ENCODE measurements at regions not wholly inside any gene's neighbourhood (a gene's known extent, or its start where the extent isn't known, plus 50 kb on each side); places are given as distances from the start of the nearest gene placed in this dataset.

DNA sequence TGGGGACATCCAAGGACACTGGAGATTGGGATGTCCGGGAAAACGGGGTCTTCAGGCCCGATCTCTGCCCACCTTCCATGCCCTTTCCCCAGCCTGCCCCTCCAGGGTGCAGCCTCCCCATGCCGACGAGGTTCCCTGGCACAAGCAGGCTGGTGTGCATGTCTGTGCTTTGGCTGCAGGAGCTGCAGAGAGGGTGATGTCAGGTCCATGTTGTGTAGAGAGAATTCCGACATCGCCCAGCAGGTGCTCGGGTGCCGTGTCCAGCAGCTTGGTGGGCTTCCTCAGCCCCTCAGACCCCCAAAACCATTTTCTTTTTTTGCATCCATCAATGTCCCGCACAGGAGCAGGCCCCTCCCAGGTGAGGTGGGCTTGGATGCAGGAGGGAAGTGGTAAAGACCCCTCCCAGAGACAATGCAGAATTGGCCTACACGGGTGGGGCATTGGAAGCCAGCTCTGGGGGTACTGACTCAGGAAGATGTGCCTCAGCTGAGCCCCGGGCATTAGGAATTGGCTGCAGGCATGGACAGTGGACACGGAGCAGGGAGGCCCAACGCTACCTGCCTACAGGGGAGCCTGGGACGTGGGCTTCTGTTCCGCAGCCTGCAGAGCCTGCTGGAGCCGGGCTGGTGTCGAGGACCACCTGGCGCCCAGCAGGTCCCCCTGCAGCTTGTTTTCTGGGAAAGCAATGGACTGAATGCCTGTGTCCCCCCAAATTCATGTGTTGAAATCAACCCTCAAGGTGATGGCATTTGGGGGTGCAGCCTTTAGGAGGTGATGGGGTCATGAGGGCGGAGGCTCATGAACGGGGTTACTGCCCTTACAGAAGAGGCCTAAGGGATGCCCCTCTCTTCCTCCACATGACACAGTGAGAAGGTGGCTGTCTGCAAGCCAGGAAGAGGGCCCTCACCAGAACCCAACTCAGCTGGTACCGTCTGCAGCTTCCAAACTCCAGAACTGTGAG, 97.5 kb downstream of the METRNL start:
- TF ChIP-seq, protein P1, sequence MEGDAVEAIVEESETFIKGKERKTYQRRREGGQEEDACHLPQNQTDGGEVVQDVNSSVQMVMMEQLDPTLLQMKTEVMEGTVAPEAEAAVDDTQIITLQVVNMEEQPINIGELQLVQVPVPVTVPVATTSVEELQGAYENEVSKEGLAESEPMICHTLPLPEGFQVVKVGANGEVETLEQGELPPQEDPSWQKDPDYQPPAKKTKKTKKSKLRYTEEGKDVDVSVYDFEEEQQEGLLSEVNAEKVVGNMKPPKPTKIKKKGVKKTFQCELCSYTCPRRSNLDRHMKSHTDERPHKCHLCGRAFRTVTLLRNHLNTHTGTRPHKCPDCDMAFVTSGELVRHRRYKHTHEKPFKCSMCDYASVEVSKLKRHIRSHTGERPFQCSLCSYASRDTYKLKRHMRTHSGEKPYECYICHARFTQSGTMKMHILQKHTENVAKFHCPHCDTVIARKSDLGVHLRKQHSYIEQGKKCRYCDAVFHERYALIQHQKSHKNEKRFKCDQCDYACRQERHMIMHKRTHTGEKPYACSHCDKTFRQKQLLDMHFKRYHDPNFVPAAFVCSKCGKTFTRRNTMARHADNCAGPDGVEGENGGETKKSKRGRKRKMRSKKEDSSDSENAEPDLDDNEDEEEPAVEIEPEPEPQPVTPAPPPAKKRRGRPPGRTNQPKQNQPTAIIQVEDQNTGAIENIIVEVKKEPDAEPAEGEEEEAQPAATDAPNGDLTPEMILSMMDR (IDR thresholded peaks at IDR 0.05; ENCODE audit: low read length, missing control alignments), result no peak
- no peak overlapping the region for H3K4me3 ChIP-seq (replicated peaks; ENCODE audit: low read depth, low read length)
- DNase-seq (ENCODE audit: low read depth), result no peak

DNA sequence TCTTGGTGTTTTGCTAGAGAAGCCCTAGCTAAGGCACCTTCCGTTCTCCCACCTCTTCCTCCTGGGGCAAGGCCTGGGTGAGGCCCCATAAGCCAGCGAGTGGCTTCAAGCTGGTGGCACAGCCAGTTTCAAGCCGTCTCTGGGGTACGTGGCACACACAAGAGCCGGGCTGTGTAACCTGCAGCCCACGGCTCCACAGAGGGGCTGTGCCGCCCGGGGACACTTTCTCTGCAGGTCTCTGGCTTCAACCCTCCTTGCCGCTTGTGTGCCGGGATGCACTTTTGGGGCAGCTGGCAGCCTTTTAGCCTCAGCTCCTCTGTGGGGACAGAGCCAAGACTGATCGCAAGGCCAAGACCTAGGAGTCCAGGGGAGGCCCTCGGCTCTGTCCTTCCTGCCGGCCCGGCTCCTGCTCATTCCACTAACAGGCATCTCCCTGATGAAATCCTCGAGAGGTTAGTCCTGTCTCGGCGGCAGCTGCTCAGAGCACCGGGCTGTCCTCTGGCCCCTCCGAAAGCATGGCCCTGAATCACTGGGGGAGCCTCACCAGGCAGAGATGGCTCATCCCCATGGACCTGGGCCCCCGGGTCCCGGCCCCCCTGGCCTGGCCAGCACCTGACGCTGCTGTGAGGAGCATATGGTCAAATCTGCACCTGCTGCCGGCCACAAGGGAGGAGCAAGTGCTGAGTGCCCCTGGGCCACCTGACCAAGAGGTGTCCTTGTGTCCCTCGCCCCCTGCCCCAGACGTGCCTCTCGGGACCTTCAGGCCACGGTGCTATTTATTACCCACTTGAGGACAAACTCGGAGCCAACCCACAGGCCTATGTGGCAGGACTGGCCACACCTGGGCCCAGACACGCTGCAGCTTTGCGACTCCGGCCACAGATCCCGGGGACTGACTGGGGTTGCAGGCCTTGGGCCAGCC, 98.5 kb downstream of the METRNL start:
- TF ChIP-seq, protein P1 (IDR thresholded peaks at IDR 0.05; ENCODE audit: low read length, missing control alignments), result no peak
- DNase-seq (ENCODE audit: low read depth), result no peak
- H3K4me3 ChIP-seq (replicated peaks; ENCODE audit: low read depth, low read length), result no peak overlapping the region

DNA sequence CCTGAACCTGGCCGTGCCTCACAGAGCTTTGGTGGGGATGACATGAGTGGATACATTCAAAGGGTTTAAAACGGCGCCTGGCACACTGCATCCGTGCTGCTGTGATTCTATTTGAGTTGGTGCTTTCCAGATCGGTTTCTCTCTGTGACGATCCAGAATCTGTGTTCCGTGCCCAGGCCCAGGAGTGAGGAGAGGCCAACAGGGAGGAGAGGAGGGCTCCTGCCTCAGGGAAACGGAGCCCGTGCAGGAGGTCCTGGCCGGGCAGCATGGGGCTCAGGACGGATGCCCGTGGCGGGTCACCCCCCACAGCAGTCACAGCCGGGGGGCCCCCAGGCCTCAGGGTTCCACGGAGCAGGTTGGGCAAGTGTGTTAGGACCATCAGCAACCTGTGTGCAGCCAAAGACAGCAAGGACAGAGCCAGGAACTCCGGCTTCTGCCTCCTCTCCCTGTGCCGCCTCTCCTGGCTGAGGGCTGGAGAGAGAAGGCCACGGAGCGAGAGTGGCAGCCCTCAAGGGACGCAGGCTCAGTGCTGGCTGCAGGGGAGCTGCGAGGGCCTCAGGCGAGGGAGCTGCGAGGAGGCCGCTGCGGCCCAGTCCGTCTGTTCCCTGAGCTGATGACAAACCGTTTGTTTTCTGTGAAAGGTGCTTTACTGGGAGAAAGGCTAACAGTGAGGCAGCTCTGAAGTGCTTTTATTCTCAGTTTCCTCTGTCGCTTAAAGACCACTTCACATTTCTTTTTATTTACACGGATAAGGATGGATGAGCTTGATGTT, 99.3 kb downstream of the METRNL start:
- no peak overlapping the region for H3K4me3 ChIP-seq (replicated peaks; ENCODE audit: low read depth, low read length)
- TF ChIP-seq, protein P1 (IDR thresholded peaks at IDR 0.05; ENCODE audit: low read length, missing control alignments), result no peak
- no peak for DNase-seq (ENCODE audit: low read depth)

DNA sequence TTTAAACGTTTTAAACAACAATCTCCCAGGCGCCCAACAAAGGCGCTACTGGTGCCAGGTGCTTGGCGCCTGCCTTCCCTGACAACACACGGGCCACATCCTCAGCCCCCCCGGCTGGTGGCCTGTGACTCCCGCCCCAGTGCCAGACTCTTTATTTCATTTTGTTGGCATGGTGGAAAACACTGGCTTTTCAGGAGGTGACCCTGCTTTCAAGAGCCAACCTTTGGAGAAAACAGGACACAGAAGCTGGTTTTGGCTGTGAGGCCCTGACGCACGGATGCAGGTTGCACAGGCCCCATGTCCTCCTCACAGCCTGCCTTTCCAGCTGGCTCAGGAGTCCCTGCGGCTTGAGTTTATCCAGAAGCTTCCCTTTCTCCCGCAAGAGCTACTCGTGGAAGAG, 100.0 kb downstream of the METRNL start:
- TF ChIP-seq, protein P1 (IDR thresholded peaks at IDR 0.05; ENCODE audit: low read length, missing control alignments), result no peak
- no peak for DNase-seq (ENCODE audit: low read depth)
- no peak overlapping the region for H3K4me3 ChIP-seq (replicated peaks; ENCODE audit: low read depth, low read length)

DNA sequence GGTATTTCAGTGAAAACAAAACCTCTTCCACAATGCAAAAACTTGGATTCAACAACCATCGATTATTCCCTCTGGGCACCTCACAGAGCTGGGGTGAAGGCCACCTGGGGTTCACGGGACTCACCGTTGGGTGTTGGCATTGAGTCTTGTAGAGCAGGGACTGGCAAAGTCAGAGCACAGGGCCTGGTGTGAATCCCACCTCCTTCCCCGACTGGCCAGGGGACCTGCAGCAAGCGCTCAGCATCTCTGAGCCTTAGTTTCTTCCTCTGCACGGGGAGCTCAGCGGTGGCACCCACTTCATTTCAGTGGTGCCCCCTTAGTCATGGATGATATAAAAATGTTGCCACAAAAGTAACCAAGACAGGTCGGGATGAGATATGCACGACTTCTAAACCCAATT, 100.4 kb downstream of the METRNL start:
- no peak for DNase-seq (ENCODE audit: low read depth)
- H3K4me3 ChIP-seq (replicated peaks; ENCODE audit: low read depth, low read length), result no peak overlapping the region
- TF ChIP-seq, protein P1 (IDR thresholded peaks at IDR 0.05; ENCODE audit: low read length, missing control alignments), result no peak

DNA sequence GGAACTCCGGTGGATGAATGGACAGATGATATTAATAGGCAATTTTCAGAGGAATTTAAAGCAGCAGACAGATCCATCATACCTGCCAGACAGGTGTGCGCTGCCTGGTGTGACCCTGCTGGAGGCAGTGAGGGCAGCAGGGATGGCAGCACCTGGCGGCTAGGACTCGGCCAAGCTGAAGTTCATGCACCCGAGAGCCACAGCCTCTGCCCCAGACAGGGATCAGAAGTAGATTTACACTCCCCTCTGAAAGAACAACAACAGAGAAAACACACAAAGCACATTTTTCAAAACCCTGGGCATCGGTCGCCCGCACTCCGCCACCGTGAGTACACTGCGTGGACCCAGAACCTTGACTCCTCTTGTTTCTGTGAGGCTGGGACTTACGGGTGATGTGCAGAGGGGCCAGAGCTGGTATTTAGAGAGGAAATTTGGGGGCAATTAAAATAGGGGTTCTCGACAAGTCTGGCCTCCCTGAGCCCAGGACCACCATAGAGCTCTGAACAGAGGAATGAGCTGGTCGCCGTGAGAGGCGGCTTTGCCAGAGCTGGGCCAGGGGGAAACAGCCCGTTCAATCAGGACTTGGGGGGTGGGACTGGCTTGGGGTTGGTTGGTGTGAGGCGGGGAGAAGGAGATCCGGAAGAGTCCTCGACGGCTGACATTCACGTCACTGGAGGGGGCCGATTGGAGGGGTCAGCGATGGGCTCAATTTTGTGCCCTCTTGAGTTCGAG, 101.0 kb downstream of the METRNL start:
- no peak overlapping the region for H3K4me3 ChIP-seq (replicated peaks; ENCODE audit: low read depth, low read length)
- TF ChIP-seq, protein P1 (IDR thresholded peaks at IDR 0.05; ENCODE audit: low read length, missing control alignments), result no peak
- no peak for DNase-seq (ENCODE audit: low read depth)
